Adrenal gland (tissue), 9 donors: ENCODE measurements at regions not wholly inside any gene's neighbourhood (a gene's known extent, or its start where the extent isn't known, plus 50 kb on each side); places are given as distances from the start of the nearest gene placed in this dataset.

ENCODE experiments used
- DNase-seq, 7 donors: peaks; one replicate each; pipeline ENCODE4 v3.0.0-alpha.2; 2019 to 2020
- H3K27ac ChIP-seq, 5 donors: fragments of 200-600 bp; sonication (generic) in 4 of 5; 1 replicate in 3 of 5; 2 replicates in 2 of 5; pipeline versions ENCODE4 v1.5.1 to v1.8.0; 2016 to 2020; ENCODE audit warnings: mild to moderate bottlenecking in 1 of 5
- H3K27me3 ChIP-seq: fragments of 200-600 bp; 2 replicates; pipeline ENCODE4 v1.8.0; 2021
- H3K36me3 ChIP-seq, 2 donors: fragments of 200-600 bp; replicated peaks in 1 of 2; 1 replicate in 1 of 2; 2 replicates in 1 of 2; pipeline versions ENCODE4 v1.5.1 to v1.8.0; 2018 to 2022
- H3K4me1 ChIP-seq, 2 donors: fragments of 200-600 bp; replicated peaks in 1 of 2; 1 replicate in 1 of 2; 2 replicates in 1 of 2; pipeline versions ENCODE4 v1.5.1 to v1.8.0; 2018 to 2021
- H3K4me3 ChIP-seq, 4 donors: fragments of 200-600 bp; sonication (generic) in 3 of 4; one replicate each; pipeline ENCODE4 v1.5.1; 2016 to 2018
- H3K9me3 ChIP-seq, 3 donors: fragments of 200-600 bp; sonication (generic) in 1 of 3; replicated peaks in 1 of 3; 1 replicate in 2 of 3; 2 replicates in 1 of 3; pipeline versions ENCODE4 v1.5.1 to v1.8.0; 2016 to 2021
- CTCF ChIP-seq, 6 experiments: fragments of 450-650 bp in 4 of 6; fragments of 200-600 bp in 2 of 6; sonication (generic) in 1 of 6; IDR thresholded peaks; 1 replicate in 5 of 6; 2 replicates in 1 of 6; pipeline versions ENCODE4 v1.5.1 to v1.8.0; 2016 to 2021; ENCODE audit warnings: antibody characterized with exemption in 6 of 6, mild to moderate bottlenecking in 2 of 6, moderate library complexity in 1 of 6
- POLR2A ChIP-seq, 2 donors: fragments of 450-650 bp; IDR thresholded peaks; one replicate each; pipeline ENCODE4 v1.6.1; 2017; ENCODE audit warnings: antibody characterized with exemption in 2 of 2, mild to moderate bottlenecking in 2 of 2, moderate library complexity in 1 of 2
- WGBS, 4 donors: extraction: QIAGEN DNeasy Blood & Tissue Kit in 2 of 4; methylation state at CpG; one replicate each; pipeline versions ENCODE4 v1.1.5 to v1.1.7; 2013 to 2017; 5-methylcytosine and 5-hydroxymethylcytosine counted together
- intact Hi-C, 2 donors: fragments of 100-400 bp; cut with DNase I; formaldehyde crosslinking; loops; one replicate each; pipeline versions ENCODE4 v1.14.1 to v1.15.0; 2022 to 2023
- donor health status: healthy with polysubstance abuse.
- donor health status: Bipolar disorder and iron deficiency.
- donor health status: DM: yes; HTN: yes; CAD: no.
- donor health status: DM: no; HTN: no; CAD: no.
- donor health status: DM: no; HTN: no; CAD: no.

- Histone ChIP-seq H3K4me3 (no peak overlapping the region), H3K27me3 (no peaks in the 10 kb centered on the region), H3K27ac (no peak overlapping the region), H3K36me3 (no peaks in the 10 kb centered on the region), H3K9me3 (no peaks in the 10 kb centered on the region), H3K4me1 (no peaks in the 10 kb centered on the region)
- 82 to 93% (median 85%) methylated on average over 3 of the region's 3 CpGs for WGBS, 4 donors
- no peak for DNase-seq
- intact Hi-C loops: no loop called here
- no peak for TF ChIP-seq CTCF (IDR thresholded peaks at IDR 0.05)
- TF ChIP-seq POLR2A (IDR thresholded peaks at IDR 0.05): no peak
Observed at GRCh38 chr3:84536916-84537315, 421.9 kb upstream of the CADM2 start.

DNA sequence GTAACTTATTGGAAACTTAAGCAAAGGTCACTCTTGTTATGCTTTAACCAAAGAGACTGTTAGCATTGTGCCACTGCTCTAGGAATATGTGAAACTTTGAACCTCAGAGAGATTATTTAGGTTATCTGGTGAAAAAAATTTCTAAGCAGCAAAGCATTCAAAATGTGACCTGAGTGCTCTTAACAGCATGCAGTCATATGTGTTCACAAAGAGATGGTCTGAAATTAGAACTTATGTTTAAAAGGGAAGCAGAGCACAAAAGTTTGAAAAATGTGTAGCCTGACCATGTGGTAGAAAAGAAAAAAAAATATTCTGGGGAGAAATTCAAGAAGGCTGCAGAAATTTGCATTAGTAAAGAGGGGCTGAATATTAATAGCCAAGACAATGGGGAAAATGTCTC is 420.2 kb upstream of the CADM2 start:
- Histone ChIP-seq H3K9me3 (no peaks in the 10 kb centered on the region), H3K4me1 (no peaks in the 10 kb centered on the region), H3K36me3 (no peaks in the 10 kb centered on the region), H3K27ac (no peak overlapping the region), H3K4me3 (no peak overlapping the region), H3K27me3 (no peaks in the 10 kb centered on the region)
- intact Hi-C loops: no loop called here
- TF ChIP-seq POLR2A (IDR thresholded peaks at IDR 0.05) (no peak), CTCF (IDR thresholded peaks at IDR 0.05) (no peak)
- DNase-seq: no peak

- no peaks in the 10 kb centered on the region for H3K36me3 ChIP-seq
- WGBS, 4 donors: 53 to 61% (median 56%) methylated on average over 3 of the region's 3 CpGs
- H3K9me3 ChIP-seq: no peaks in the 10 kb centered on the region
- H3K27me3 ChIP-seq: no peaks in the 10 kb centered on the region
- H3K4me3 ChIP-seq: no peak overlapping the region
- DNase-seq: no peak
- no peak for TF ChIP-seq POLR2A (IDR thresholded peaks at IDR 0.05)
- no peak for TF ChIP-seq CTCF (IDR thresholded peaks at IDR 0.05)
- H3K27ac ChIP-seq: no peak overlapping the region
- H3K4me1 ChIP-seq: no peaks in the 10 kb centered on the region
- intact Hi-C loops: loop anchor here in 1 of 2 donors (5.0 kb wide), 1 partner anchor 1030 kb away; no protein-coding TSS in a partner anchor
Observed at GRCh38 chr3:84547207-84547606, 411.6 kb upstream of the CADM2 start.

- intact Hi-C loops: loop anchor here in 1 of 2 donors (5.0 kb wide), 1 partner anchor 1029 kb away; no protein-coding TSS in a partner anchor
- Histone ChIP-seq H3K4me3 (no peak overlapping the region), H3K27ac (no peak overlapping the region), H3K36me3 (no peaks in the 10 kb centered on the region), H3K27me3 (no peaks in the 10 kb centered on the region), H3K4me1 (no peaks in the 10 kb centered on the region), H3K9me3 (no peaks in the 10 kb centered on the region)
- TF ChIP-seq CTCF (IDR thresholded peaks at IDR 0.05) (peak; percentile 38 to 54 (median 46)), POLR2A (IDR thresholded peaks at IDR 0.05) (no peak)
- 43 to 57% (median 53%) methylated on average over 14 to 23 of the region's 23 CpGs for WGBS, 4 donors
- DNase-seq: peak in 5 of 7 donors; percentile 9 to 30 (median 27)
Observed at GRCh38 chr3:84547971-84548970, 410.5 kb upstream of the CADM2 start.
